ENCODE measurements at regions not wholly inside any gene's neighbourhood (a gene's known extent, or its start where the extent isn't known, plus 50 kb on each side); places are given as distances from the start of the nearest gene placed in this dataset.

DNA sequence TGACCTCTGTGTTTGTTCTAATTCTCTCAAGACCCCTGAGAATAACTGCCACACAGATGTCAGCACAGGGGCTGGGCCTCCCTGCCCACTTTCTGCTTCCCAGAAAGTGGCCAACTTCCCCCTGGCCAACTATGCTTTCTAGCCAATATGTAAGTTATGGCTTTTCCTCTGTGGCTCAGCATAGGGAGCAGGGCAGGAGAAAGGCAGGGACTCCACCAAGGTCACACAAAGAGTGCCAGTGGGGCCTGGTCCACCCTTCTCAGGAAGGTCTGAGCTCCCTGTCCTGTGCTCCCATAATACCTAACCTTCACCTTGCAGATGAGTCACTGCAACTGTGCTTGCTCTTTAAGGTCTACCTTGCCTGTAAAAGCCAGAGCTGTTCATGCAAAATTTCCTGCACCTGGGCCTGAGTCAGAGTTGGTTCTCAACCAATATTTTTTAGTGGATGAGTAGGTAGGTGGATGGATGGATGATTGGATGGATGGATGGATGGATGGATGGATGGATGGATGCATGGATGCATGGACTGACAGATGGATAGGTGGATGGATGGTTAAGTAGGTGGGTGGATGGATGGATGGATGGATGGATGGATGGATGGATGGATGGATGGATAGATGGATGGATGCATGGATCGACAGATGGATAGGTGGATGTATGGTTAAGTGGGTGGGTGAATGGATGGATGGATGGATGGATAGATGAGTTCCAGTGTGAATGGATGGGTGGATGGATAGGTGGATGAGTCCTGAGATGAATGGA lies 64.2 kb downstream of the DIO3 start:
- H3K4me3 ChIP-seq (ENCODE audit: low read depth, low read length, poor library complexity, severe bottlenecking): no peak overlapping the region
- H3K79me2 ChIP-seq (ENCODE audit: insufficient read depth, low read depth, low read length): no peaks in the 10 kb centered on the region
- no TSS peak for BruUV-seq (replicated peaks)
- ChIA-PET POLR2A (no interaction called here), CTCF (ENCODE audit: unreplicated experiment) (no interaction called here)
- H3K36me3 ChIP-seq (ENCODE audit: insufficient read depth, low read length): no peaks in the 10 kb centered on the region
- H2AFZ ChIP-seq (ENCODE audit: low read length): no peak overlapping the region
- intact Hi-C loops (cut with micrococcal nuclease; ENCODE audit: unreplicated experiment): loop anchor here (5.0 kb wide), 2 partner anchors 173 to 263 kb away; no protein-coding TSS in a partner anchor
- H3K9me3 ChIP-seq (ENCODE audit: low read length): no peaks in the 10 kb centered on the region
- no peaks in the 10 kb centered on the region for H3K9me2 ChIP-seq (ENCODE audit: insufficient read depth, low read length)
- TF ChIP-seq EZH2phosphoT487 (IDR thresholded peaks at IDR 0.05; ENCODE audit: borderline replicate concordance, low read depth, low read length): no peak
- TF ChIP-seq, protein P1, sequence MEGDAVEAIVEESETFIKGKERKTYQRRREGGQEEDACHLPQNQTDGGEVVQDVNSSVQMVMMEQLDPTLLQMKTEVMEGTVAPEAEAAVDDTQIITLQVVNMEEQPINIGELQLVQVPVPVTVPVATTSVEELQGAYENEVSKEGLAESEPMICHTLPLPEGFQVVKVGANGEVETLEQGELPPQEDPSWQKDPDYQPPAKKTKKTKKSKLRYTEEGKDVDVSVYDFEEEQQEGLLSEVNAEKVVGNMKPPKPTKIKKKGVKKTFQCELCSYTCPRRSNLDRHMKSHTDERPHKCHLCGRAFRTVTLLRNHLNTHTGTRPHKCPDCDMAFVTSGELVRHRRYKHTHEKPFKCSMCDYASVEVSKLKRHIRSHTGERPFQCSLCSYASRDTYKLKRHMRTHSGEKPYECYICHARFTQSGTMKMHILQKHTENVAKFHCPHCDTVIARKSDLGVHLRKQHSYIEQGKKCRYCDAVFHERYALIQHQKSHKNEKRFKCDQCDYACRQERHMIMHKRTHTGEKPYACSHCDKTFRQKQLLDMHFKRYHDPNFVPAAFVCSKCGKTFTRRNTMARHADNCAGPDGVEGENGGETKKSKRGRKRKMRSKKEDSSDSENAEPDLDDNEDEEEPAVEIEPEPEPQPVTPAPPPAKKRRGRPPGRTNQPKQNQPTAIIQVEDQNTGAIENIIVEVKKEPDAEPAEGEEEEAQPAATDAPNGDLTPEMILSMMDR (conservative IDR thresholded peaks at IDR 0.05; ENCODE audit: low read length): no peak
- no peak overlapping the region for H3K4me2 ChIP-seq (ENCODE audit: low read length)
- no peaks in the 10 kb centered on the region for H4K20me1 ChIP-seq (ENCODE audit: insufficient read depth, low read length)
- DNase-seq (ENCODE audit: low spot score): no peak
- no peak overlapping the region for H3K27ac ChIP-seq (ENCODE audit: low read depth, low read length, poor library complexity, severe bottlenecking)
- H3K4me1 ChIP-seq (ENCODE audit: insufficient read depth, low read length, poor library complexity, severe bottlenecking): peaks cover 10% of the 10 kb centered on the region

DNA sequence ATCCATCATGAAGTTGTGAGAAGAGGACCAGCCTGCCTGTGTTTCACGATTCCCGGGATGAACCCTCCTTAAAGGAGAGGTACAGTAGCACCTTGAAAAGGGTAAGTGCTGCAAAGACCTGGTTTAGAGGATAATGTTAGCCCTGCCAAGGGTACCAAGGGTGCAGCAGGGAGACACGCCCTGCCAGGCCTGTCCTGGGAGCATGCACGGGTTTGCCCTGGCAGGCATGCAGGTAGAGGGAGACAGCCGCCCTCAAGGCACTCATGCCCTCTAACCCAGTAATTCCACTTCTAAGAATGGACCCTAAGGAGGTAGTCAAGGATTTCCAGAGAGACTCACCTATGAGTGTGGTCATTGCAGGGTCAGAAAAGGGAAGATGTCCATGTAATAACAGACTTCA lies 65.0 kb downstream of the DIO3 start:
- no peaks in the 10 kb centered on the region for H3K9me3 ChIP-seq (ENCODE audit: low read length)
- no peaks in the 10 kb centered on the region for H3K79me2 ChIP-seq (ENCODE audit: insufficient read depth, low read depth, low read length)
- peaks cover 10% of the 10 kb centered on the region for H3K4me1 ChIP-seq (ENCODE audit: insufficient read depth, low read length, poor library complexity, severe bottlenecking)
- intact Hi-C loops (cut with micrococcal nuclease; ENCODE audit: unreplicated experiment): loop anchor here (5.0 kb wide), 2 partner anchors 174 to 264 kb away; no protein-coding TSS in a partner anchor
- no peaks in the 10 kb centered on the region for H3K9me2 ChIP-seq (ENCODE audit: insufficient read depth, low read length)
- no peak for TF ChIP-seq EZH2phosphoT487 (IDR thresholded peaks at IDR 0.05; ENCODE audit: borderline replicate concordance, low read depth, low read length)
- H3K36me3 ChIP-seq (ENCODE audit: insufficient read depth, low read length): no peaks in the 10 kb centered on the region
- H3K4me2 ChIP-seq (ENCODE audit: low read length): no peak overlapping the region
- BruUV-seq (replicated peaks): no TSS peak
- H4K20me1 ChIP-seq (ENCODE audit: insufficient read depth, low read length): no peaks in the 10 kb centered on the region
- no peak overlapping the region for H3K4me3 ChIP-seq (ENCODE audit: low read depth, low read length, poor library complexity, severe bottlenecking)
- no peak for DNase-seq (ENCODE audit: low spot score)
- H2AFZ ChIP-seq (ENCODE audit: low read length): no peak overlapping the region
- ChIA-PET POLR2A (no interaction called here), CTCF (ENCODE audit: unreplicated experiment) (no interaction called here)
- no peak overlapping the region for H3K27ac ChIP-seq (ENCODE audit: low read depth, low read length, poor library complexity, severe bottlenecking)

DNA sequence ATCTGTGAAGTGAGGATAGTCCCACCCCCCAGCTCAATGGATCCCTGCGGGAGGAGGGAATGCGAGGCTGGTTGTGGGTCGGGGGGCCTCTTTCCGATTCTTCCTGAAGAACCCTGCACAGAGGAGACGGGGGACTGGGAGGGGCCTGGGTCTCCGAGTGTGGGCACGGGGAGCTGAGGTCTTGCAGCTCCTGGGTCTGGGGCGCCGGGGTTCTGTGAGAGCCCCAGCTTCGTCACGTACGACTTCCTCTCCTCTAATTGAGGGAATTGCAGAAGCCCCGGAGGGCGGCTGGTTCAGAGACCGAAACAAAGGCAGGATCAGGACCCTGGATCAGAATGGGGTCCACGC lies 66.6 kb downstream of the DIO3 start:
- Histone ChIP-seq H3K4me1 (ENCODE audit: insufficient read depth, low read length, poor library complexity, severe bottlenecking) (peaks cover 10% of the 10 kb centered on the region), H3K9me3 (ENCODE audit: low read length) (no peaks in the 10 kb centered on the region), H3K9me2 (ENCODE audit: insufficient read depth, low read length) (no peaks in the 10 kb centered on the region), H4K20me1 (ENCODE audit: insufficient read depth, low read length) (no peaks in the 10 kb centered on the region), H3K36me3 (ENCODE audit: insufficient read depth, low read length) (no peaks in the 10 kb centered on the region), H3K4me2 (ENCODE audit: low read length) (no peak overlapping the region), H3K79me2 (ENCODE audit: insufficient read depth, low read depth, low read length) (no peaks in the 10 kb centered on the region), H2AFZ (ENCODE audit: low read length) (no peak overlapping the region), H3K27ac (ENCODE audit: low read depth, low read length, poor library complexity, severe bottlenecking) (no peak overlapping the region), H3K4me3 (ENCODE audit: low read depth, low read length, poor library complexity, severe bottlenecking) (no peak overlapping the region)
- POLR2A ChIA-PET: interaction anchor here (0.6 to 1.3 kb wide), 4 partner anchors 20 to 392 kb away, joined by 3 to 5 read pairs (median 4); no protein-coding TSS in a partner anchor
- no TSS peak for BruUV-seq (replicated peaks)
- intact Hi-C loops (cut with micrococcal nuclease; ENCODE audit: unreplicated experiment): loop anchor here (1.0 to 5.0 kb wide), 5 partner anchors 176 to 777 kb away; no protein-coding TSS in a partner anchor
- CTCF ChIA-PET (ENCODE audit: unreplicated experiment): no interaction called here
- no peak for DNase-seq (ENCODE audit: low spot score)
- TF ChIP-seq, protein P1 (conservative IDR thresholded peaks at IDR 0.05; ENCODE audit: low read length): no peak
- TF ChIP-seq EZH2phosphoT487 (IDR thresholded peaks at IDR 0.05; ENCODE audit: borderline replicate concordance, low read depth, low read length): no peak

Measured in OCI-LY7 (cell line).